ENCODE measurements at regions not wholly inside any gene's neighbourhood (a gene's known extent, or its start where the extent isn't known, plus 50 kb on each side); places are given as distances from the start of the nearest gene placed in this dataset.

GRCh38 chr1:73868810-73869336 is 329.1 kb downstream of the LRRIQ3 start:
- TF ChIP-seq CTCF (IDR thresholded peaks at IDR 0.05; ENCODE audit: insufficient read depth, low read length, poor library complexity, severe bottlenecking) (no peak), EZH2phosphoT487 (conservative IDR thresholded peaks at IDR 0.05; ENCODE audit: low read length) (no peak)
